ENCODE measurements at regions not wholly inside any gene's neighbourhood (a gene's known extent, or its start where the extent isn't known, plus 50 kb on each side); places are given as distances from the start of the nearest gene placed in this dataset.

GRCh38 chr3:81419228-81419627, 342.2 kb downstream of the GBE1 start:
- TF ChIP-seq POLR2A (IDR thresholded peaks at IDR 0.05) (no peak), CTCF (IDR thresholded peaks at IDR 0.05) (no peak)

Measured in ovary (tissue), 3 donors.